Activated CD8-positive, alpha-beta T cell treated with anti-CD3 and anti-CD28 coated beads for 36 hours (primary cell): ENCODE measurements at regions not wholly inside any gene's neighbourhood (a gene's known extent, or its start where the extent isn't known, plus 50 kb on each side); places are given as distances from the start of the nearest gene placed in this dataset.

ENCODE experiments used
- ATAC-seq: fragments of 200-7000 bp; cut with Tn5 transposase; one replicate; pipeline ENCODE4 v1.10.0; 2021; ENCODE audit warnings: mild to moderate bottlenecking, moderate library complexity
- CTCF ChIA-PET: fragments of 350-600 bp; sonication (Branson Sonifier 250); formaldehyde crosslinking; loops from one replicate; lab custom pipeline; 2021; ENCODE audit warnings: antibody characterized with exemption; lab: Charles Lee
- POLR2A ChIA-PET: fragments of 350-600 bp; sonication (Branson Sonifier 250); formaldehyde crosslinking; loops from one replicate; lab custom pipeline; 2021; ENCODE audit warnings: antibody characterized with exemption; lab: Charles Lee
- DNase-seq: peaks from one replicate; pipeline ENCODE4 v3.0.0-alpha.2; 2020
- H3K27ac Mint-ChIP-seq: one replicate; pipeline ENCODE4 v1.8.0; 2021; ENCODE audit warnings: mild to moderate bottlenecking, mixed read lengths
- H3K27me3 Mint-ChIP-seq: one replicate; pipeline ENCODE4 v1.8.0; 2021; ENCODE audit warnings: mixed read lengths
- H3K36me3 Mint-ChIP-seq: one replicate; pipeline ENCODE4 v1.8.0; 2021; ENCODE audit warnings: low read depth, mixed read lengths
- H3K4me1 Mint-ChIP-seq: one replicate; pipeline ENCODE4 v1.8.0; 2021; ENCODE audit warnings: low read depth, mixed read lengths
- H3K4me3 Mint-ChIP-seq: one replicate; pipeline ENCODE4 v1.8.0; 2021; ENCODE audit warnings: mild to moderate bottlenecking, moderate library complexity, mixed read lengths
- H3K9me3 Mint-ChIP-seq: one replicate; pipeline ENCODE4 v1.8.0; 2021; ENCODE audit warnings: mixed read lengths
- CTCF ChIP-seq: fragments of 200-600 bp; IDR thresholded peaks from one replicate; pipeline ENCODE4 v1.8.0; 2022; ENCODE audit warnings: antibody characterized with exemption, mild to moderate bottlenecking
- intact Hi-C: fragments of 100-400 bp; cut with micrococcal nuclease; formaldehyde crosslinking; loops from one replicate; pipeline ENCODE4 v1.10.0; 2022

DNA sequence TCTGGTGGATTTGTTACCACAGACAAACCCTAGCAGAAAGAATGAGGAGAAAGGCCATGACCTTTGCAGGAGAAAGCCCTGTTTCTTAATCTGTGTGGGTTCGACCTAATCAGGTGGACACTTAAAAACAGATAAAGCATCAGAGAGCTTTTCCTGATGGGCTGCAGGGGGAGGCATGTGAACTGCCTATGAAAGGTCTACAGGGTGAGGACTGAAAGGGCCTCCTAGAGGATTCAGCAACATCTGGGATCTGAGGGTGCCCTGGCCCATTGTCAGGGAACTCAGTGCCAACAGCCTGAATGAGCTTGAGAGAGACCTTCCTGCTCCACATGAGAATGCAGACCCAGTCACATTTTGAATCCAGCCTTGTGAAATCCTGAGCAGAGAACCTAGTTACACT is 178.8 kb upstream of the DDHD1 start:
- H3K9me3 Mint-ChIP-seq = no peaks in the 10 kb centered on the region
- no peaks in the 10 kb centered on the region for H3K36me3 Mint-ChIP-seq
- peaks cover 5% of the 10 kb centered on the region for H3K4me1 Mint-ChIP-seq
- no peak for TF ChIP-seq CTCF
- no peaks in the 10 kb centered on the region for H3K27me3 Mint-ChIP-seq
- H3K4me3 Mint-ChIP-seq = no peak overlapping the region
- intact Hi-C loops = no loop called here
- ChIA-PET POLR2A (no interaction called here), CTCF (no interaction called here)
- DNase-seq (no peak), ATAC-seq (no peak)
- no peak overlapping the region for H3K27ac Mint-ChIP-seq

DNA sequence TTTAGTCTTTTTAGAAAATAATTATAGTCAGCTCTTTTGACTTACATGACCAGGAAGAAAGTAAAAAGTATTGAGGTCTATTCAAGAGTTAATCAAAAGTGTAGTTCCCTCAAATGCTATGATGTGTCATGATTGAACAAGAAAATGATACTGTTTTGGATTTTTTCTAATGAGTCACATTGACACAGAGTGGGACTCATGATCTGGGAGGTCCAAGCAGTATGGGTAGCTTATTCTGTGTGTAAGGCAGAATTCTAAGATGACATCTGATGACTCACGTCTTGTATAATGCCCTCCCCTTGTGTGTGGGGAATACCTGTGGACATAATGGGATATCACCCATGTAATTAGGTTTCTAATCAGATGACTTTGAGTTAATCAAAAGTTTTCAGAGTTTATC is 178.1 kb upstream of the DDHD1 start:
- H3K27me3 Mint-ChIP-seq = no peaks in the 10 kb centered on the region
- TF ChIP-seq CTCF = no peak

GRCh38 chr14:53330441-53330840 is 177.3 kb upstream of the DDHD1 start:
- TF ChIP-seq CTCF = no peak
- H3K27ac Mint-ChIP-seq = no peak overlapping the region
- intact Hi-C loops = no loop called here
- peaks cover 5% of the 10 kb centered on the region for H3K4me1 Mint-ChIP-seq
- no peaks in the 10 kb centered on the region for H3K27me3 Mint-ChIP-seq
- H3K9me3 Mint-ChIP-seq = no peaks in the 10 kb centered on the region
- no peak for ATAC-seq
- H3K4me3 Mint-ChIP-seq = no peak overlapping the region
- POLR2A ChIA-PET = no interaction called here
- no peaks in the 10 kb centered on the region for H3K36me3 Mint-ChIP-seq
- DNase-seq = no peak
- CTCF ChIA-PET = no interaction called here

More for the DNA sequence above, 178.1 kb upstream of the DDHD1 start:
- Mint-ChIP-seq H3K4me1 (peaks cover 5% of the 10 kb centered on the region), H3K9me3 (no peaks in the 10 kb centered on the region), H3K4me3 (no peak overlapping the region), H3K27ac (no peak overlapping the region), H3K36me3 (no peaks in the 10 kb centered on the region)
- POLR2A ChIA-PET = no interaction called here
- CTCF ChIA-PET = no interaction called here
- ATAC-seq (peak; percentile 85), DNase-seq (no peak)
- intact Hi-C loops = no loop called here

DNA sequence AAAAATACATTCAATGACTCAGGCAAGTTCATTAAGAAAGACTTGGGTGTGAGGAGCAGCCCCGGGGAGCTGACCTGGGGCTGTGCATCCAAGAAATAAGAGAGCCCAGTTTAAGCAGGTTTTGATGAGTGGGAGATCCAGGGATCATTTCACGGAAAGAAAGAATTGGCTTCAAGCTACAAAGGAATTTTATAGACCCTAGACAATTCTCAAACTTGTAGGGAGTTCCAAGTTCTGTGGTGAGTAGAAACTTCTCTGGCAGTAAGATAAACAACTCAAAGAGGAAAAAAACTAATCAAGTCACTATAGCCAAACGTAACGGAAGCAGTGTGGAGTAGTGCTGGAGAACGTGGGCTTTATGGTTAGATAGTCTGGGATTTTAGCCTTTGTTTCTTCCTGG is 175.7 kb upstream of the DDHD1 start:
- TF ChIP-seq CTCF = no peak
- Mint-ChIP-seq H3K9me3 (no peaks in the 10 kb centered on the region), H3K4me3 (no peak overlapping the region), H3K4me1 (peaks cover 5% of the 10 kb centered on the region), H3K27me3 (no peaks in the 10 kb centered on the region), H3K36me3 (no peaks in the 10 kb centered on the region), H3K27ac (no peak overlapping the region)
- DNase-seq (no peak), ATAC-seq (no peak)
- POLR2A ChIA-PET = no interaction called here
- CTCF ChIA-PET = interaction anchor here (1.2 kb wide), 1 partner anchor 33 kb away, joined by 3 read pairs; no protein-coding TSS in a partner anchor
- intact Hi-C loops = no loop called here

GRCh38 chr14:53327716-53328115 is 174.6 kb upstream of the DDHD1 start:
- POLR2A ChIA-PET = no interaction called here
- DNase-seq (no peak), ATAC-seq (peak; percentile 42)
- Mint-ChIP-seq H3K27ac (no peak overlapping the region), H3K9me3 (no peaks in the 10 kb centered on the region), H3K27me3 (no peaks in the 10 kb centered on the region), H3K4me3 (no peak overlapping the region), H3K4me1 (peaks cover 5% of the 10 kb centered on the region), H3K36me3 (no peaks in the 10 kb centered on the region)
- intact Hi-C loops = no loop called here
- CTCF ChIA-PET = interaction anchor here (1.5 kb wide), 1 partner anchor 367 kb away, joined by 3 read pairs; no protein-coding TSS in a partner anchor
- no peak for TF ChIP-seq CTCF
